GM21723 (cell line): ENCODE measurements at regions not wholly inside any gene's neighbourhood (a gene's known extent, or its start where the extent isn't known, plus 50 kb on each side); places are given as distances from the start of the nearest gene placed in this dataset.
"Not testable (repeated sequence)": the region's sequence is repeated elsewhere in the genome, so short reads cannot be mapped to it uniquely, and the experiment has no call there.

ENCODE experiments used
- ATAC-seq: cut with Tn5 transposase; IDR thresholded peaks from one replicate; pipeline ENCODE4 v1.9.1; 2021; ENCODE audit warnings: mild to moderate bottlenecking, moderate library complexity; ENCODE audit not compliant: unreplicated experiment

- ATAC-seq = no peak
Observed at GRCh38 chr3:162701211-162701610, 1204.6 kb downstream of the OTOL1 start.

- no peak for ATAC-seq
Observed at GRCh38 chr3:162702768-162703385, 1206.3 kb downstream of the OTOL1 start.

- no peak for ATAC-seq
Observed at GRCh38 chr3:162704238-162704637, 1207.6 kb downstream of the OTOL1 start.

- no peak for ATAC-seq
Observed at GRCh38 chr3:162704799-162705385, 1208.3 kb downstream of the OTOL1 start.

GRCh38 chr3:162708394-162708793 is 1211.8 kb downstream of the OTOL1 start:
- not testable (repeated sequence) for ATAC-seq

- ATAC-seq = not testable (repeated sequence)
Observed at GRCh38 chr3:162708942-162709706, 1212.5 kb downstream of the OTOL1 start.

GRCh38 chr3:162710332-162711112 is 1213.9 kb downstream of the OTOL1 start:
- no peak for ATAC-seq

- ATAC-seq = not testable (repeated sequence)
Observed at GRCh38 chr3:162717074-162717473, 1220.5 kb downstream of the OTOL1 start.

- ATAC-seq = no peak
Observed at GRCh38 chr3:162718697-162719096, 1222.1 kb downstream of the OTOL1 start.

GRCh38 chr3:162719684-162720341 is 1223.2 kb downstream of the OTOL1 start:
- ATAC-seq = no peak

GRCh38 chr3:162721736-162722135 is 1225.1 kb downstream of the OTOL1 start:
- ATAC-seq = no peak

- no peak for ATAC-seq
Observed at GRCh38 chr3:162722337-162722736, 1225.7 kb downstream of the OTOL1 start.

GRCh38 chr3:162722796-162723195 is 1226.2 kb downstream of the OTOL1 start:
- not testable (repeated sequence) for ATAC-seq

- ATAC-seq = no peak
Observed at GRCh38 chr3:162729686-162730085, 1233.1 kb downstream of the OTOL1 start.

GRCh38 chr3:162731961-162732360 is 1235.4 kb downstream of the OTOL1 start:
- not testable (repeated sequence) for ATAC-seq

GRCh38 chr3:162738784-162739183 is 1242.2 kb downstream of the OTOL1 start:
- ATAC-seq = no peak

- no peak for ATAC-seq
Observed at GRCh38 chr3:162740941-162741596, 1244.5 kb downstream of the OTOL1 start.

- no peak for ATAC-seq
Observed at GRCh38 chr3:162742159-162742717, 1245.6 kb downstream of the OTOL1 start.

- no peak for ATAC-seq
Observed at GRCh38 chr3:162743091-162743490, 1246.5 kb downstream of the OTOL1 start.

GRCh38 chr3:162760789-162761188 is 1264.2 kb downstream of the OTOL1 start:
- no peak for ATAC-seq
